Activated B cell treated with CpG ODN at 0.5 μM for 24 hours (primary cell): ENCODE measurements at regions not wholly inside any gene's neighbourhood (a gene's known extent, or its start where the extent isn't known, plus 50 kb on each side); places are given as distances from the start of the nearest gene placed in this dataset.

Experiments
- ATAC-seq: fragments of 200-7000 bp; cut with Tn5 transposase; one replicate; pipeline ENCODE4 v1.10.0; 2021; ENCODE audit warnings: low read depth, mild to moderate bottlenecking, moderate library complexity
- CTCF ChIA-PET: fragments of 350-600 bp; sonication (Branson Sonifier 250); formaldehyde crosslinking; loops from one replicate; lab custom pipeline; 2021; ENCODE audit warnings: antibody characterized with exemption; lab: Charles Lee
- POLR2A ChIA-PET: fragments of 350-600 bp; sonication (Branson Sonifier 250); formaldehyde crosslinking; loops from one replicate; lab custom pipeline; 2021; ENCODE audit warnings: antibody characterized with exemption; lab: Charles Lee
- DNase-seq: peaks from one replicate; pipeline ENCODE4 v3.0.0; 2022
- H3K27ac Mint-ChIP-seq: one replicate; pipeline ENCODE4 v1.8.0; 2020; ENCODE audit warnings: mixed read lengths
- H3K27me3 Mint-ChIP-seq: one replicate; pipeline ENCODE4 v1.8.0; 2021; ENCODE audit warnings: mixed read lengths
- H3K36me3 Mint-ChIP-seq: one replicate; pipeline ENCODE4 v1.8.0; 2021; ENCODE audit warnings: low read depth, mixed read lengths
- H3K4me1 Mint-ChIP-seq: one replicate; pipeline ENCODE4 v1.8.0; 2021; ENCODE audit warnings: mixed read lengths
- H3K4me3 Mint-ChIP-seq: one replicate; pipeline ENCODE4 v1.8.0; 2020; ENCODE audit warnings: mild to moderate bottlenecking, mixed read lengths
- H3K9me3 Mint-ChIP-seq: one replicate; pipeline ENCODE4 v1.8.0; 2020; ENCODE audit warnings: mixed read lengths
- intact Hi-C: fragments of 100-400 bp; cut with micrococcal nuclease; formaldehyde crosslinking; loops from one replicate; pipeline ENCODE4 v1.15.1; 2024
- TF ChIP-seq, protein P1 (sequence below): fragments of 200-600 bp; IDR thresholded peaks from one replicate; pipeline ENCODE4 v1.8.0; 2022; ENCODE audit warnings: antibody characterized with exemption, mild to moderate bottlenecking

DNA sequence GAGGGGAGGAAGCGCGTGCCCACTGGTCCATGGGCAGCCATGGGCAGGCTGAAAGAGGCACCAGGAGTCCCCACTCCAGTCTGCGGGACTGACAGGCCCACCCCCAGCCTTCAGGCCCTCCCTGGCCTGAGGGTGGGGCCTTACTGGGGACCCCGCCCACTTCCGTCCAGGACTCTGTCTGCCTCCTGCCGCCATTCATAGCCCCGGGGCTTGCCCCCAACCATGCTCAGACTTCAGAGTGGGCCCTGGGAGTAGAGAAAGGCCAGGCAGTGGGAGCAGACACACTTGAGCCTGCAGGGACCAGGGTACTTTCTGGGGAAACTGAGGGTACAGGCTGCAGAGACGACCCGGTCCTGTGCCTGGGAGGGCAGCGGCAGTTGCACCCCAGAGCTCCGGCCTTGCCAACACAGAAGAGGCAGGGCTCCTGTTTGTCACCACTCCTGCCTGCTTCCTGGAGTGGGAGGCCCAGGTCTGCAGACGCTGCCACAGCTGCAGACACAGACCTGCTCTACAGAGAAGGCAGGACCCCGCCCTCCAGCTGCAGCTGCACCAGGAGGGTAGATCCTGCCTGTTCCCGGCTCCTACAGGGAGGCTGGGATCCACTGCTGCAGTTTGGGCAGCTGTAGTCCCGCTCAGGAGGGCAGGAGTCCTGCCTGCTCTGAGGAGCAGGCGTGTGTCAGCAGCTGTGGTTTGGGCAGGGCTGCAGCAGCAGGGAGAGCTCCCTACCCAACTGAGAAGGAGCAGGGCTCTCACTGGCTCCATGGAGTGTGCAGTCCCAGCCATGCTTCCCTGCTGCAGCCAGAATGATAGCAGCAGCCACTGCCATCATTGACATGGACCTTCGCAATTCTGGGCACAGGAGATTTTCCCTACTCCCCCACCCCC lies 387.9 kb upstream of the ANO3 start:
- POLR2A ChIA-PET, result no interaction called here
- CTCF ChIA-PET, result no interaction called here
- Mint-ChIP-seq H3K27ac (no peak overlapping the region), H3K27me3 (no peaks in the 10 kb centered on the region), H3K36me3 (no peaks in the 10 kb centered on the region), H3K9me3 (no peaks in the 10 kb centered on the region), H3K4me3 (no peak overlapping the region), H3K4me1 (no peaks in the 10 kb centered on the region)
- no peak for ATAC-seq
- intact Hi-C loops, result no loop called here
- TF ChIP-seq, protein P1, sequence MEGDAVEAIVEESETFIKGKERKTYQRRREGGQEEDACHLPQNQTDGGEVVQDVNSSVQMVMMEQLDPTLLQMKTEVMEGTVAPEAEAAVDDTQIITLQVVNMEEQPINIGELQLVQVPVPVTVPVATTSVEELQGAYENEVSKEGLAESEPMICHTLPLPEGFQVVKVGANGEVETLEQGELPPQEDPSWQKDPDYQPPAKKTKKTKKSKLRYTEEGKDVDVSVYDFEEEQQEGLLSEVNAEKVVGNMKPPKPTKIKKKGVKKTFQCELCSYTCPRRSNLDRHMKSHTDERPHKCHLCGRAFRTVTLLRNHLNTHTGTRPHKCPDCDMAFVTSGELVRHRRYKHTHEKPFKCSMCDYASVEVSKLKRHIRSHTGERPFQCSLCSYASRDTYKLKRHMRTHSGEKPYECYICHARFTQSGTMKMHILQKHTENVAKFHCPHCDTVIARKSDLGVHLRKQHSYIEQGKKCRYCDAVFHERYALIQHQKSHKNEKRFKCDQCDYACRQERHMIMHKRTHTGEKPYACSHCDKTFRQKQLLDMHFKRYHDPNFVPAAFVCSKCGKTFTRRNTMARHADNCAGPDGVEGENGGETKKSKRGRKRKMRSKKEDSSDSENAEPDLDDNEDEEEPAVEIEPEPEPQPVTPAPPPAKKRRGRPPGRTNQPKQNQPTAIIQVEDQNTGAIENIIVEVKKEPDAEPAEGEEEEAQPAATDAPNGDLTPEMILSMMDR, result no peak
- no peak for DNase-seq

DNA sequence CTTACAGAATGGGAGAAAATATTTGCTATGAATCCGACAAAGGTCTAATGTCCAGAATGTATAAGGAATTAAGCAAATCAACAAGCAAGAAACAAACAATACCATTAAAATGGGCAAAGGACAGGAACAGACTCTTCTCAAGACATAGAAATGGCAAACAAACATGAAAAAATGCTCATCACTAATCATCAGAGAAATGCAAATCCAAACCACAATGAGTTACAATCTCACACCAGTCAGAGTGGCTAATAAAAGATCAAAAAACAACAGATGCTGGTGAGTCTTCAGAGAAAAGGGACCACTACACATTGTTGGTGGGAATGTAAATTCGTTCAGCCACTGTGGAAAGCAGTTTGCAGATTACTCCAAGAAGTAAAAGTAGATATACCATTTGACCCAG lies 382.0 kb upstream of the ANO3 start:
- no peaks in the 10 kb centered on the region for H3K27me3 Mint-ChIP-seq
- no peaks in the 10 kb centered on the region for H3K4me1 Mint-ChIP-seq
- CTCF ChIA-PET, result no interaction called here
- DNase-seq (no peak), ATAC-seq (no peak)
- H3K9me3 Mint-ChIP-seq, result no peaks in the 10 kb centered on the region
- no peak overlapping the region for H3K4me3 Mint-ChIP-seq
- intact Hi-C loops, result no loop called here
- POLR2A ChIA-PET, result no interaction called here
- TF ChIP-seq, protein P1, result no peak
- no peaks in the 10 kb centered on the region for H3K36me3 Mint-ChIP-seq
- no peak overlapping the region for H3K27ac Mint-ChIP-seq

DNA sequence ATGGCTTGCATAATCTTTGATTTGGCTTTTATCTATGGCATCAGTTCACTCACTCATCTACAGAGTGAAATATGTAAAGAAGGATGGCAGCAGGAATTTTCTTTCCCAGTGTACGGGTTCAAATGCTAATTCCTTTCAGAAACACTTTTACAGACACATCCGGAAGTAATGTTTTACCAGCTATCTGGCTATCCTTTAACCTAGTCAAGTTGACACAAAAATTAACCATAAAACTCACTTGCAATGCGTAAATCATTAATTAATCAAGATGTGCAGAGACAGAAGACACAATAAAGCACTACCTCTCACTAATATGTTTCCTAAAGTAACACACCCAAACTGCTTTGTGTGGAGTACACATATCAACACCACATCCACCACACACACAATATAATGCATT lies 378.9 kb upstream of the ANO3 start:
- no peak overlapping the region for H3K27ac Mint-ChIP-seq
- POLR2A ChIA-PET, result no interaction called here

DNA sequence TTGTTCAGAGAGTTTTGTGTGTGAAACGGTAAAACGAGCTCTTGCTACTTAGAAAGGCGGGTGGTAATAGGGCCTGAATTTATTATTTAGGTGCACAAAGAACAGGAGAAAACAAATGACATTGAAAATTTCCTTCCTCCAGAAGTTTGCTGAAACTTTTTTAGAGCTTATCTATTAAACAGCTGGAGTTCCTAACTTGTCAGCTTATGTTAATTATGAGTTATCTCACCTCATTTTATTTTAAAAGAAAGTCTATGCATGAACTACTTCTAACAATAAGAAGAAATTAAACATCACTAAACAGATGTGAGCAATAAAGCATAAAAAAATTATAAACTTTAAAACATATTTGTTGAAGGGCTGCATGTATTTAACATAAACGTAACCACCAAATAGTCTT lies 373.9 kb upstream of the ANO3 start:
- ChIA-PET CTCF (no interaction called here), POLR2A (interaction anchor here (0.6 kb wide), 1 partner anchor 23 kb away, joined by 5 read pairs; no protein-coding TSS in a partner anchor)
- Mint-ChIP-seq H3K27me3 (peaks cover under 1% of the 10 kb centered on the region), H3K4me1 (no peaks in the 10 kb centered on the region), H3K4me3 (no peak overlapping the region), H3K9me3 (no peaks in the 10 kb centered on the region), H3K36me3 (no peaks in the 10 kb centered on the region), H3K27ac (no peak overlapping the region)
- TF ChIP-seq, protein P1, result no peak
- intact Hi-C loops, result no loop called here
- ATAC-seq (no peak), DNase-seq (no peak)

More for the DNA sequence above, 378.9 kb upstream of the ANO3 start:
- H3K4me1 Mint-ChIP-seq, result no peaks in the 10 kb centered on the region
- DNase-seq (no peak), ATAC-seq (no peak)
- TF ChIP-seq, protein P1, result no peak
- H3K36me3 Mint-ChIP-seq, result no peaks in the 10 kb centered on the region
- intact Hi-C loops, result no loop called here
- H3K9me3 Mint-ChIP-seq, result no peaks in the 10 kb centered on the region
- no peaks in the 10 kb centered on the region for H3K27me3 Mint-ChIP-seq
- no peak overlapping the region for H3K4me3 Mint-ChIP-seq
- CTCF ChIA-PET, result no interaction called here

DNA sequence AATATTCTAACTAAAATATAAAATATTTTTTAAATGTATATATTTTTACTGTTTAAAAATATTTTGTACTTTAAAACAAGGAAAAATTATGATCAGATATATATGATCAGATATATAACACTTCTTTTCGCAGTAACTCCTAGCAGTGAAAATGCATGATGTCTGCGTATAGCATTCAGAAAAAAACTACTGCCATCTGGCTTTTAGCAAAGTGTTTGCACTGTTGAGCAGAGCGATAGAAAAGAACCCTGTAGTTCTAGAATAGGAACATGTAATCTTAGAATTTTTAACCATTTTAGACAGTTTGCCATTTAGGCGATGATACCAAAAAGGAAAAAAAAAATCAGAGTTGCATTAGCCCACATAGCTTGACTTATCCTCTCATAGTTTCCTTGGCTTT lies 370.4 kb upstream of the ANO3 start:
- Mint-ChIP-seq H3K4me1 (no peaks in the 10 kb centered on the region), H3K27ac (no peak overlapping the region), H3K27me3 (peaks cover 2% of the 10 kb centered on the region), H3K9me3 (no peaks in the 10 kb centered on the region), H3K4me3 (no peak overlapping the region), H3K36me3 (no peaks in the 10 kb centered on the region)
- DNase-seq, result no peak
- ChIA-PET POLR2A (no interaction called here), CTCF (no interaction called here)
- no peak for ATAC-seq
- TF ChIP-seq, protein P1, result no peak
- intact Hi-C loops, result no loop called here
